ENCODE measurements at regions not wholly inside any gene's neighbourhood (a gene's known extent, or its start where the extent isn't known, plus 50 kb on each side); places are given as distances from the start of the nearest gene placed in this dataset.

- TF ChIP-seq CTCF (conservative IDR thresholded peaks at IDR 0.05; ENCODE audit: low read length) (no peak), EZH2phosphoT487 (IDR thresholded peaks at IDR 0.05; ENCODE audit: borderline replicate concordance, low read depth, low read length) (no peak)
Measured at GRCh38 chr5:128714551-128714950, 176.5 kb upstream of the FBN2 start.
